GM12878 (cell line): ENCODE measurements at regions not wholly inside any gene's neighbourhood (a gene's known extent, or its start where the extent isn't known, plus 50 kb on each side); places are given as distances from the start of the nearest gene placed in this dataset.

Experiments
- ATAC-seq: fragments of 200-7000 bp; cut with Tn5 transposase; 3 replicates; pipeline ENCODE4 v1.9.1; 2020; ENCODE audit warnings: mild to moderate bottlenecking, moderate library complexity
- BruUV-seq: library from RNA; stranded (reverse); fragments of 400-500 nt; replicated peaks from 2 replicates; lab custom pipeline; 2021; lab: Mats Ljungman, UMichigan
- CTCF ChIA-PET: fragments of 300-600 bp; sonication (Branson Sonifier 250); formaldehyde crosslinking; extraction: SDS; loops from one replicate; lab custom pipeline; 2021; ENCODE audit warnings: inconsistent platforms; lab: Yijun Ruan, JAX
- POLR2A ChIA-PET: fragments of 350-600 bp; formaldehyde crosslinking; extraction: SDS; loops from one replicate; lab custom pipeline; 2021; ENCODE audit warnings: inconsistent platforms; lab: Charles Lee
- RAD21 ChIA-PET: fragments of 300-600 bp; sonication (Branson Sonifier 250); formaldehyde crosslinking; loops from one replicate; lab custom pipeline; 2023; ENCODE audit warnings: antibody characterized with exemption; ENCODE audit not compliant: unreplicated experiment; lab: Charles Lee
- SMC1A ChIA-PET: fragments of 300-600 bp; sonication (Branson Sonifier 250); formaldehyde crosslinking; loops from one replicate; lab custom pipeline; 2023; ENCODE audit not compliant: unreplicated experiment, uncharacterized antibody; lab: Charles Lee
- DNase-seq: peaks from one replicate; pipeline ENCODE4 v3.0.0-alpha.2; 2011; ENCODE audit warnings: low read depth, low spot score
- FAIRE-seq: peaks from 3 replicates; lab custom pipeline; 2011; peaks lifted over from hg19 to GRCh38; lab: Jason Lieb, UNC
- H2AFZ ChIP-seq: 2 replicates; pipeline ENCODE4 v1.6.0; 2011; ENCODE audit warnings: low read depth, low read length, control low read depth; ENCODE audit not compliant: control insufficient read depth
- H3K27ac ChIP-seq: 2 replicates; pipeline ENCODE4 v1.5.1; 2011; ENCODE audit warnings: control low read depth; ENCODE audit not compliant: control insufficient read depth, insufficient read depth
- H3K27me3 ChIP-seq, 2 experiments: replicated peaks in 1 of 2; 2 replicates each; pipeline versions ENCODE4 v1.6.0 to v1.6.1; 2011; ENCODE audit warnings: low read length in 1 of 2; ENCODE audit not compliant: control insufficient read depth in 2 of 2, insufficient read depth in 2 of 2
- H3K36me3 ChIP-seq, 2 experiments: 2 replicates each; pipeline ENCODE4 v1.5.1; 2011; ENCODE audit warnings: low read length in 1 of 2; ENCODE audit not compliant: control insufficient read depth in 2 of 2, insufficient read depth in 2 of 2
- H3K4me1 ChIP-seq: 2 replicates; pipeline ENCODE4 v1.6.1; 2011; ENCODE audit warnings: mild to moderate bottlenecking, low read length, moderate library complexity, mixed read lengths; ENCODE audit not compliant: control insufficient read depth, insufficient read depth
- H3K4me2 ChIP-seq: 2 replicates; pipeline ENCODE4 v1.6.0; 2011; ENCODE audit warnings: control low read depth; ENCODE audit not compliant: control insufficient read depth, insufficient read depth
- H3K4me3 ChIP-seq: fragments of 200-600 bp; sonication (generic); 2 replicates; pipeline ENCODE4 v1.5.1; 2016
- H3K79me2 ChIP-seq: 2 replicates; pipeline ENCODE4 v1.6.0; 2011; ENCODE audit warnings: low read length; ENCODE audit not compliant: control insufficient read depth, insufficient read depth
- H3K9ac ChIP-seq: 2 replicates; pipeline ENCODE4 v1.8.0; 2011; ENCODE audit warnings: low read length, control low read depth, mixed read lengths; ENCODE audit not compliant: control insufficient read depth, insufficient read depth
- H3K9me3 ChIP-seq: replicated peaks from 3 replicates; pipeline ENCODE4 v1.5.1; 2011; ENCODE audit warnings: mild to moderate bottlenecking, low read length; ENCODE audit not compliant: control insufficient read depth, insufficient read depth
- H4K20me1 ChIP-seq: 2 replicates; pipeline ENCODE4 v1.6.0; 2011; ENCODE audit not compliant: control insufficient read depth, insufficient read depth
- ASH2L ChIP-seq: fragments of 300-600, 200-600 bp; sonication (generic); IDR thresholded peaks from 2 replicates; pipeline ENCODE4 v1.6.1; 2017; ENCODE audit warnings: low read depth, mild to moderate bottlenecking, borderline replicate concordance
- BCLAF1 ChIP-seq: fragments of 450-650 bp; IDR thresholded peaks from 2 replicates; pipeline ENCODE4 v1.6.1; 2017; ENCODE audit warnings: antibody characterized with exemption, mild to moderate bottlenecking, moderate library complexity
- CBFB ChIP-seq: IDR thresholded peaks from 2 replicates; pipeline ENCODE4 v1.6.1; 2016; ENCODE audit warnings: antibody characterized with exemption, low read depth
- CHD4 ChIP-seq: fragments of 200-600 bp; sonication (generic); IDR thresholded peaks from 2 replicates; pipeline ENCODE4 v1.6.1; 2016; ENCODE audit warnings: mild to moderate bottlenecking
- CREB1 ChIP-seq: IDR thresholded peaks from 2 replicates; pipeline ENCODE4 v1.6.1; 2012; ENCODE audit warnings: low read depth, mild to moderate bottlenecking, inconsistent platforms
- HDAC2 ChIP-seq: fragments of 200-600 bp; sonication (generic); IDR thresholded peaks from 2 replicates; pipeline ENCODE4 v1.6.1; 2017
- HSF1 ChIP-seq: fragments of 150-350 bp; IDR thresholded peaks from 2 replicates; pipeline ENCODE4 v1.6.1; 2014; ENCODE audit warnings: mild to moderate bottlenecking, low read depth, low read length
- IKZF2 ChIP-seq, 2 experiments: fragments of 450-650 bp; IDR thresholded peaks; 2 replicates each; pipeline ENCODE4 v1.6.1; 2017; ENCODE audit warnings: mild to moderate bottlenecking in 2 of 2, moderate library complexity in 2 of 2
- LARP7 ChIP-seq: fragments of 450-650 bp; IDR thresholded peaks from 2 replicates; pipeline ENCODE4 v1.6.1; 2017; ENCODE audit warnings: mild to moderate bottlenecking
- MTA2 ChIP-seq: fragments of 450-650 bp; IDR thresholded peaks from 2 replicates; pipeline ENCODE4 v1.6.1; 2016; ENCODE audit warnings: low read depth, mild to moderate bottlenecking, moderate library complexity
- MTA3 ChIP-seq: IDR thresholded peaks from 2 replicates; pipeline ENCODE4 v1.6.1; 2012; ENCODE audit warnings: low read length, inconsistent platforms, borderline replicate concordance
- NFXL1 ChIP-seq: fragments of 450-650 bp; IDR thresholded peaks from 2 replicates; pipeline ENCODE4 v1.6.1; 2017; ENCODE audit warnings: antibody characterized with exemption, mild to moderate bottlenecking, borderline replicate concordance
- NR2C2 ChIP-seq: IDR thresholded peaks from 2 replicates; pipeline ENCODE4 v1.6.1; 2011; ENCODE audit warnings: borderline replicate concordance, low read depth; ENCODE audit not compliant: control insufficient read depth, insufficient read length
- RFX5 ChIP-seq: IDR thresholded peaks from 2 replicates; pipeline ENCODE4 v1.6.1; 2011; ENCODE audit warnings: low read depth, low read length, improper control_type of control experiment
- RUNX3 ChIP-seq: IDR thresholded peaks from 2 replicates; pipeline ENCODE4 v1.6.1; 2012; ENCODE audit warnings: low read length, inconsistent platforms
- SRF ChIP-seq, 2 experiments: IDR thresholded peaks; 2 replicates each; pipeline ENCODE4 v1.6.1; 2011; ENCODE audit warnings: low read depth in 2 of 2, low read length in 2 of 2, mild to moderate bottlenecking in 1 of 2, moderate library complexity in 1 of 2
- STAT3 ChIP-seq: IDR thresholded peaks from 2 replicates; pipeline ENCODE4 v1.6.1; 2011; ENCODE audit warnings: low read depth, low read length, improper control_type of control experiment
- TAF1 ChIP-seq: IDR thresholded peaks from 2 replicates; pipeline ENCODE4 v1.6.1; 2011; ENCODE audit warnings: mild to moderate bottlenecking, low read depth, low read length, borderline replicate concordance
- ZNF622 ChIP-seq: fragments of 450-650 bp; IDR thresholded peaks from 2 replicates; pipeline ENCODE4 v1.6.1; 2017; ENCODE audit warnings: mild to moderate bottlenecking, inconsistent platforms
- WGBS: methylation state at CpG from one replicate; pipeline ENCODE4 v1.1.6; 2016; ENCODE audit warnings: low lambda C conversion rate; ENCODE audit not compliant: insufficient replicate concordance, insufficient coverage; ENCODE audit errors: missing lambda C conversion rate; 5-methylcytosine and 5-hydroxymethylcytosine counted together
- in situ Hi-C: fragments of 300-500 bp; cut with MboI; formaldehyde crosslinking; loops from 9 replicates; pipeline ENCODE4 v1.14.3; 2018; ENCODE audit warnings: mixed read lengths
- intact Hi-C: fragments of 100-400 bp; cut with micrococcal nuclease; formaldehyde crosslinking; loops from one replicate; pipeline ENCODE4 v1.14.2; 2022; ENCODE audit not compliant: unreplicated experiment

- Histone ChIP-seq H3K4me2 (no peak overlapping the region), H3K9me3 (no peaks in the 10 kb centered on the region), H3K36me3 (peaks cover 25 to 34% of the 10 kb centered on the region in 2 experiments), H2AFZ (no peak overlapping the region), H3K4me3 (no peak overlapping the region), H3K27me3 (no peaks in the 10 kb centered on the region), H3K9ac (no peak overlapping the region), H3K4me1 (no peaks in the 10 kb centered on the region), H3K79me2 (no peaks in the 10 kb centered on the region), H3K27ac (no peak overlapping the region), H4K20me1 (no peaks in the 10 kb centered on the region)
- FAIRE-seq (no peak), DNase-seq (no peak), ATAC-seq (no peak)
- RAD21 ChIA-PET, result interaction anchor here (1.2 kb wide), 1 partner anchor 129 kb away, joined by 3 read pairs; no protein-coding TSS in a partner anchor
- CTCF ChIA-PET, result interaction anchor here (0.6 to 0.9 kb wide), 2 partner anchors 338 to 405 kb away, joined by 3 to 4 read pairs; no protein-coding TSS in a partner anchor
- SMC1A ChIA-PET, result interaction anchor here (0.8 kb wide), 1 partner anchor 13 kb away, joined by 3 read pairs; no protein-coding TSS in a partner anchor
- intact Hi-C loops (loop anchor here (10.0 kb wide), 1 partner anchor 129 kb away; no protein-coding TSS in a partner anchor), in situ Hi-C loops (no loop called here)
- no TSS peak for BruUV-seq
- TF ChIP-seq NFXL1 (no peak), CREB1 (no peak), MTA2 (no peak), LARP7 (no peak), MTA3 (no peak), NR2C2 (no peak), RFX5 (no peak), IKZF2 (IDR thresholded peaks at IDR 0.05) (no peak), ASH2L (no peak), HSF1 (no peak), HDAC2 (no peak), ZNF622 (no peak), CBFB (no peak), SRF (IDR thresholded peaks at IDR 0.05; ENCODE audit: low read depth in 2 of 2, low read length in 2 of 2) (no peak), CHD4 (no peak), RUNX3 (no peak), TAF1 (no peak), BCLAF1 (no peak), STAT3 (no peak)
- whole genome bisulfite sequencing, result 81% methylated on average over 7 of the region's 7 CpGs
- POLR2A ChIA-PET, result no interaction called here
These were observed 206.2 kb upstream of the RGS6 start for GRCh38 chr14:71725922-71726579.
